Vagina (tissue), 2 donors: ENCODE measurements at regions not wholly inside any gene's neighbourhood (a gene's known extent, or its start where the extent isn't known, plus 50 kb on each side); places are given as distances from the start of the nearest gene placed in this dataset.

Experiments used
- DNase-seq, 2 donors: peaks; one replicate each; pipeline ENCODE4 v3.0.0-alpha.2; 2017; ENCODE audit errors: extremely low spot score in 2 of 2
- H3K27ac ChIP-seq: fragments of 200-600 bp; sonication (generic); one replicate; pipeline ENCODE4 v1.5.1; 2019
- H3K27me3 ChIP-seq: fragments of 200-600 bp; sonication (generic); one replicate; pipeline ENCODE4 v1.5.1; 2019
- H3K36me3 ChIP-seq, 2 donors: fragments of 200-600 bp; sonication (generic); one replicate each; pipeline ENCODE4 v1.5.1; 2017 to 2019
- H3K4me1 ChIP-seq: fragments of 200-600 bp; sonication (generic); one replicate; pipeline ENCODE4 v1.5.1; 2019
- H3K4me3 ChIP-seq, 2 donors: fragments of 200-600 bp; sonication (generic); 1 replicate in 1 of 2; 2 replicates in 1 of 2; pipeline ENCODE4 v1.5.1; 2016 to 2019
- H3K9me3 ChIP-seq: fragments of 200-600 bp; sonication (generic); one replicate; pipeline ENCODE4 v1.5.1; 2019
- POLR2A ChIP-seq, 2 donors: fragments of 450-650 bp; IDR thresholded peaks; one replicate each; pipeline ENCODE4 v1.6.1; 2017; ENCODE audit warnings: antibody characterized with exemption in 2 of 2, mild to moderate bottlenecking in 2 of 2, moderate library complexity in 2 of 2
- POLR2AphosphoS5 ChIP-seq, 2 donors: sonication (generic); formaldehyde crosslinking; IDR thresholded peaks; one replicate each; pipeline ENCODE4 v1.9.0; 2017; ENCODE audit warnings: antibody characterized with exemption in 2 of 2, mild to moderate bottlenecking in 2 of 2, low read depth in 1 of 2; ENCODE audit not compliant: insufficient read depth in 1 of 2
- intact Hi-C: fragments of 100-400 bp; cut with DNase I; formaldehyde crosslinking; loops from one replicate; pipeline ENCODE4 v1.15.1; 2023
- TF ChIP-seq, protein P1 (sequence below), 3 experiments: fragments of 450-650 bp in 2 of 3; fragments of 200-600 bp in 1 of 3; sonication (generic) in 1 of 3; IDR thresholded peaks; one replicate each; pipeline ENCODE4 v1.5.1; 2017 to 2019; ENCODE audit warnings: antibody characterized with exemption in 3 of 3, mild to moderate bottlenecking in 2 of 3, moderate library complexity in 2 of 3

DNA sequence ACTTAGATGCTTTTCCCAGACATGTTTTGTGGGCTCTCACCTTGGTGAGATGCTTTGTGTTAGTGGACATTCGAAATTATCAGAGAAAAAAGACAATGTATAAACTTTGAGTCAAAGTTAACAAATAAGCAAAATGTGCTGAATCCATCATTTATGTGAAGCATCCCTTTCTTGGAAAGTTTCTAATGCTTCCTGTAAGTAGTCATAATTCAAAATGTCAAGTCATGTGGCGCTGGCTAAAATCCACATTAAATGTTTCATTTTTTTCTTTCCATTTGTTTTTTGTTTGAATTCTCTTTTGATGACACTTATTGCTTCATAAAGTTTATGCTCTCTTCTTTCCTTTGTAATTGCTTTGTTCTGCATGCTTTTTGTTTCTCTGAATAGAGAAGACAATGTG, 107.2 kb upstream of the CENPW start:
- Histone ChIP-seq H3K4me1 (no peaks in the 10 kb centered on the region), H3K27ac (no peak overlapping the region), H3K36me3 (no peaks in the 10 kb centered on the region), H3K4me3 (no peak overlapping the region), H3K9me3 (no peaks in the 10 kb centered on the region), H3K27me3 (no peaks in the 10 kb centered on the region)
- DNase-seq = no peak
- TF ChIP-seq POLR2AphosphoS5 (IDR thresholded peaks at IDR 0.05; ENCODE audit: insufficient read depth in 1 of 2, low read depth in 1 of 2) (no peak), POLR2A (IDR thresholded peaks at IDR 0.05) (no peak)
- TF ChIP-seq, protein P1, sequence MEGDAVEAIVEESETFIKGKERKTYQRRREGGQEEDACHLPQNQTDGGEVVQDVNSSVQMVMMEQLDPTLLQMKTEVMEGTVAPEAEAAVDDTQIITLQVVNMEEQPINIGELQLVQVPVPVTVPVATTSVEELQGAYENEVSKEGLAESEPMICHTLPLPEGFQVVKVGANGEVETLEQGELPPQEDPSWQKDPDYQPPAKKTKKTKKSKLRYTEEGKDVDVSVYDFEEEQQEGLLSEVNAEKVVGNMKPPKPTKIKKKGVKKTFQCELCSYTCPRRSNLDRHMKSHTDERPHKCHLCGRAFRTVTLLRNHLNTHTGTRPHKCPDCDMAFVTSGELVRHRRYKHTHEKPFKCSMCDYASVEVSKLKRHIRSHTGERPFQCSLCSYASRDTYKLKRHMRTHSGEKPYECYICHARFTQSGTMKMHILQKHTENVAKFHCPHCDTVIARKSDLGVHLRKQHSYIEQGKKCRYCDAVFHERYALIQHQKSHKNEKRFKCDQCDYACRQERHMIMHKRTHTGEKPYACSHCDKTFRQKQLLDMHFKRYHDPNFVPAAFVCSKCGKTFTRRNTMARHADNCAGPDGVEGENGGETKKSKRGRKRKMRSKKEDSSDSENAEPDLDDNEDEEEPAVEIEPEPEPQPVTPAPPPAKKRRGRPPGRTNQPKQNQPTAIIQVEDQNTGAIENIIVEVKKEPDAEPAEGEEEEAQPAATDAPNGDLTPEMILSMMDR (IDR thresholded peaks at IDR 0.05) = no peak
- intact Hi-C loops = no loop called here

DNA sequence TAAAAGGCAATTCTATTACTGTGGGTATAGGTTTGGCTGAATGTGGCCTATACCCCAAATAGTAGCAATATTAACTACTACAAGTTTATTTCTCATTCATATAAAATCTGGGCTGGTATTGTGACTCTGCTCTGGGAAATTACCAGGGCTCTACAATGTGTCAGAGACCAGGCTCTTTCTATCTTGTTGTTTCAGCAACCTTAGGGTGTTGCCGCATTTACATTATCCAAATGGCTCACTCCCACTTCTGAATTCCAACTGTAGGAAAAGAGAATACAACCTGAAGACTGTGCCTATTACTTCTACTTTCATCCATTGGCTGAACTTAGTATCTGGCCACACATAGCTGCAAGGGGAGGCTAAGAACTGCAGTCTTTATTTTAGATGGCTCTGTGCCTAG, 106.7 kb upstream of the CENPW start:
- Histone ChIP-seq H3K4me1 (no peaks in the 10 kb centered on the region), H3K27me3 (no peaks in the 10 kb centered on the region), H3K4me3 (no peak overlapping the region), H3K36me3 (no peaks in the 10 kb centered on the region), H3K27ac (no peak overlapping the region), H3K9me3 (no peaks in the 10 kb centered on the region)
- TF ChIP-seq POLR2AphosphoS5 (IDR thresholded peaks at IDR 0.05; ENCODE audit: insufficient read depth in 1 of 2, low read depth in 1 of 2) (no peak), POLR2A (IDR thresholded peaks at IDR 0.05) (no peak)
- DNase-seq = no peak
- intact Hi-C loops = no loop called here

DNA sequence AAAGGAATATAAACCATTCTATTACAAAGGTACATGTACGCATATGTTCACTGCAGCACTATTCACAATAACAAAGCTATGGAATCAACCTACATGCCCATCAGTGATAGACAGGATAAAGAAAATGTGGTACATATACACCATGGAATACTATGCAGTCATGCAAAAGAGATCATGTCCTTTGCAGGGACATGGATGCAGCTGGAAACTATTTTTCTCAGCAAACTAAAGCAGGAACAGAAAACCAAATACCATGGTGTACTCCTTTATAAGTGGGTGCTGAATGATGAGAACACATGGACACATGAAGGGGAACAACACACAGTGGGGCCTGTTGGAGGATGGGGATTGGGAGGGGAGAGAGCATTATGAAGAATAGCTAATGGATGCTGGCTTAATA, 104.6 kb upstream of the CENPW start:
- intact Hi-C loops = no loop called here
- no peaks in the 10 kb centered on the region for H3K27me3 ChIP-seq
- DNase-seq = no peak
- no peaks in the 10 kb centered on the region for H3K9me3 ChIP-seq
- TF ChIP-seq POLR2AphosphoS5 (IDR thresholded peaks at IDR 0.05; ENCODE audit: insufficient read depth in 1 of 2, low read depth in 1 of 2) (no peak), POLR2A (IDR thresholded peaks at IDR 0.05) (no peak)
- TF ChIP-seq, protein P1 (IDR thresholded peaks at IDR 0.05) = no peak
- H3K4me3 ChIP-seq = no peak overlapping the region
- H3K4me1 ChIP-seq = no peaks in the 10 kb centered on the region
- H3K36me3 ChIP-seq = no peaks in the 10 kb centered on the region
- no peak overlapping the region for H3K27ac ChIP-seq

DNA sequence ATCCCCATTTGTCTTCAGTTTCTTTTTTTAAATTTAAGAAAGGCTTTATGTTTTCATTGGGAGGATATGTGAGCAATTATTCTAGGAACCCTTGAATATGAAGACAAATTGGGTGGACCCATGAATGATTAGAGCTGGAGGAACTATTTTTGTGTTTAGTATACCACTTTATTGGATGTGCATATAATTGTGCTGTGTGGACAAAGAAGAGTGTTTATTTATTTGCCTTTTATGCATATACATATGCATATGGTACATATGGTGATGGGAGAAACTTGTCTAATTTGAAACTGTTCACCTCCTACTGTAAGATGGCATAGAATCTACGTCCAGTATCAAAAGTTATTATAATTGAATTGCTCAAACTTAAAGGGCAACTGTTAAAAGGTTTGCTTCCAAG, 94.8 kb upstream of the CENPW start:
- intact Hi-C loops = no loop called here
- Histone ChIP-seq H3K4me1 (no peaks in the 10 kb centered on the region), H3K4me3 (no peak overlapping the region), H3K27ac (no peak overlapping the region), H3K27me3 (no peaks in the 10 kb centered on the region), H3K9me3 (no peaks in the 10 kb centered on the region), H3K36me3 (no peaks in the 10 kb centered on the region)
- no peak for TF ChIP-seq POLR2AphosphoS5 (IDR thresholded peaks at IDR 0.05; ENCODE audit: insufficient read depth in 1 of 2, low read depth in 1 of 2)
- TF ChIP-seq POLR2A (IDR thresholded peaks at IDR 0.05) = no peak
- TF ChIP-seq, protein P1 (IDR thresholded peaks at IDR 0.05) = no peak
- no peak for DNase-seq

DNA sequence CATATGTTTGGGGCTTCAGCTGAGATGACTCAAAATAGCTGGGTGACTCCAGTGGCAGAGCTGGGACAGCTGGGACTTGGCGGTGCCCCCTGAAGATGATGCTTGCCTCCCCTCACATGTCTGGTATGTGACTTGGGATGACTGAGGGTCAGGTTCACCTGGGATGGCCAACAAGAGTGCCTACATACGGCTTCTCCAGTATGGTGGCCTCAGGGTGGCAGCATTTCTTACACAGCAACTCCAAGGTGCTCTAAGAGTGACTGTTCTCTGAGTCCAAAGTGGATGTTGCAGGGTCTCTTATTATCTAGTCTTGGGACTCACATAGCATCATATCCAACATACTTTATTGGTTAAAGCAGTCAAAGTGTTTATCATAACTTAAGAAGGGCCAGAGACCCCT, 87.8 kb upstream of the CENPW start:
- no peaks in the 10 kb centered on the region for H3K9me3 ChIP-seq
- no peaks in the 10 kb centered on the region for H3K4me1 ChIP-seq
- H3K4me3 ChIP-seq = no peak overlapping the region
- intact Hi-C loops = no loop called here
- no peak for TF ChIP-seq POLR2A (IDR thresholded peaks at IDR 0.05)
- TF ChIP-seq, protein P1 (IDR thresholded peaks at IDR 0.05) = no peak
- TF ChIP-seq POLR2AphosphoS5 (IDR thresholded peaks at IDR 0.05; ENCODE audit: insufficient read depth in 1 of 2, low read depth in 1 of 2) = no peak
- no peak for DNase-seq
- H3K36me3 ChIP-seq = no peaks in the 10 kb centered on the region
- H3K27ac ChIP-seq = no peak overlapping the region
- no peaks in the 10 kb centered on the region for H3K27me3 ChIP-seq

DNA sequence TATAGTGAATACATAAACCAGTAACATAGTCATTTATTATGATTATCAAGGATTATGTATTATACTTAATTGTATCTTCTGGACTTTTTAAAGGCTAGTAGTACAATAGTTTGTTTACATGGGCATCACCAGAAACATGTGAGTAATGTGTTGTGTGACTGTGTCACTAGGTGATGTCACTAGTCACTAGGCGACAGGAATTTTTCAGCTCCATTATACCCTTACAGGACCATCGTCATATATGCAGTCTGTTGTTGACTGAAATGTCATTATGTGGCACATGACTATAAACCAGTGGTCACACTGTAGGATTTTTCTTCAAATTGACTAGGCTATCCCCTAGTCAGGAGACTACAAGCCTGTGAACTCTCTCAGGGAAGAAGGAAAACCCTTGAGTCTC, 86.5 kb upstream of the CENPW start:
- Histone ChIP-seq H3K9me3 (no peaks in the 10 kb centered on the region), H3K36me3 (no peaks in the 10 kb centered on the region), H3K4me1 (no peaks in the 10 kb centered on the region), H3K4me3 (no peak overlapping the region), H3K27me3 (no peaks in the 10 kb centered on the region), H3K27ac (no peak overlapping the region)
- TF ChIP-seq, protein P1 (IDR thresholded peaks at IDR 0.05) = no peak
- TF ChIP-seq POLR2AphosphoS5 (IDR thresholded peaks at IDR 0.05; ENCODE audit: insufficient read depth in 1 of 2, low read depth in 1 of 2) (no peak), POLR2A (IDR thresholded peaks at IDR 0.05) (no peak)
- intact Hi-C loops = no loop called here
- no peak for DNase-seq
